ENCODE measurements at regions not wholly inside any gene's neighbourhood (a gene's known extent, or its start where the extent isn't known, plus 50 kb on each side); places are given as distances from the start of the nearest gene placed in this dataset.

GRCh38 chrX:146154191-146154590, 336.6 kb downstream of the SLITRK2 start:
- no peak for DNase-seq

DNA sequence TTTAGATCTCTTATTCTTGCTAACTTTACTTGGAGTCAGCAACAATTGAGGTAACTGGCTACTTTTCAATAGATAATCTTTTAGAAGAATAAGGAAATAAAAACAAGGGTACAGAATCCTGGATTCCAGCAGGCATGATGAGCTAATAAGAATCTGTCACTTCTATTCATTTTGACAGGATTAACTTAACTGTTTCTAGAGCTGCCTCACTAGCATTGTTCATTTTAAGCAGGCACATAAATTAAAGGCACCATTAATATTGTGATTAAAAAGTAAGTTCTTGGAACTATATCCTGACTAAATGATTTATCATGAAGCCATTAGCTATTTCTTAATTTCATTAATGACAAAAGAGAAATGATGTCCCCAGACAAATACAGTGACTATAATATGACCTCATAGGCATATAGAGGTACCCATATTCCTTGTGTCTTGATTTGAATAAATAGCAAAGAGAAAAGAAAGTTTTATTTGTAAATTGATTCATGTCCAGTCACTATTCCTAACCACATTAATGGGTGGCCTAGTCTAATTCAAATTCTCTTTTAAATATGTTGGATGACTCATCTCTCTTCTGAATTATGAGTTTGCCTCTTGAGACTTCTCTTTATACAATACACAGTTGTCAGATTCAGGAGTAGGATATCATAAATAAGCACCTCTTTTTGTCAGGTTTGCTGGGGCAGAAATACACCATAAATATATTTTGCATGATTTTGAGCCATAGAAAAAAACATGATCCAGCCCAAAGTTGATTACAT, 343.0 kb downstream of the SLITRK2 start:
- DNase-seq: no peak

DNA sequence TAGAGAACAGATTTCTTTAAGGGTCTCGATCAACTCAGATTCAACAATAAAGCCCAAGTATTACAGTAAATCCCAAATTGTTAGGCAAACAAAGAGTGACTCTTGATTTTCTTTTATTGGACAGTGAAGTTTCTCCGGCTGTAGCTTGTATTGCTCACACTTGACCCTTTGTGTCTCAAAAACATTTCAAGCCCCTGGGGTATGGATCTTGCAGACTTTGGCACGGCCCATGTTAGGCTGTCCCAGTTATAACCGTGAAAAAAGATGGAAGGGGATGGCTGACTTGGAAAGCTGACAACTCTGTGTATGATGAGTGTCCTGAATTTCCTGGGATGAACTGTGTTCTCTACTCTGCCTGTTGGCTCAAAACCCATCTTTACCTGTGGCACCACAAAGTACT, 356.1 kb downstream of the SLITRK2 start:
- DNase-seq: no peak

GRCh38 chrX:146181858-146182257, 364.2 kb downstream of the SLITRK2 start:
- no peak for DNase-seq

DNA sequence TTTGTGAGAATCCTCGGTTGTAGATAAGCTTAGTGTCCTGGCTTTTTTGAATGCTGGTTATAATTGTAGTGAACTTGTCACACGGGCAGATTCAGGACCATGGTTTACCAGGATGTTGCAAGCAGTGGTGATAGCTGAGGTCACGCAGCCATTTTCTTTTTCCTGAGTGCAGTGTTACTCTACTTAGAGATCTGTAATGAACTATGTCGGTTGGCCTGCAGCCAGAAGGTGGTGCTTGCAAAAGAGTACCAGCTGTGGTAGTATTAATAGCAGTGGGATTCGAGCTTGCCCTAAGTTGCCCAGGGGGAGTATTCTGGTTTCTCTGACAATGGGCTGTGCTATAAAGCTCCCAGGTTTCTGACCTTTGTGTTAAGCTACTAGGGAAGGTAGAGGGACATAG, 368.9 kb downstream of the SLITRK2 start:
- no peak for DNase-seq

- no peak for DNase-seq
These were observed 371.7 kb downstream of the SLITRK2 start for GRCh38 chrX:146189371-146189770.

- no peak for DNase-seq
These were observed 391.2 kb downstream of the SLITRK2 start for GRCh38 chrX:146208821-146209220.

DNA sequence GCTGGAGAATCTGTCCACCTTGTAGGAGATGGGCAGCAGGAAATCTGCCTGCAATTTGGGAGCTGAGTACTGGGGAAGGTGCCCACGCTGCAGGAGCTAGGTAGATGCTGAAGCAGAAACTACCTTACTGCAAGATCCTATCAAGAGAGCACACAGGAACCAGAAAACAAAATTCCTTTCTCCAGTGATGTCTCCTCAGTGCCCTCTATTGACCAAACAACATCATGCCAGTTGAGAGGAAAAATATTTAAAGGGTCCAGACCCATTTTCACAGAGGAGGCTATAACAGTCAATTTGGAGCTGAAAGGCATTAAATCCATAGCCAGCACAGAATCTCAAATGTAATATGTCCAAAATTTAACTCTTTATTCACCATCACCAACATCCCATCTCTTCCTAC, 406.8 kb downstream of the SLITRK2 start:
- no peak for DNase-seq

DNA sequence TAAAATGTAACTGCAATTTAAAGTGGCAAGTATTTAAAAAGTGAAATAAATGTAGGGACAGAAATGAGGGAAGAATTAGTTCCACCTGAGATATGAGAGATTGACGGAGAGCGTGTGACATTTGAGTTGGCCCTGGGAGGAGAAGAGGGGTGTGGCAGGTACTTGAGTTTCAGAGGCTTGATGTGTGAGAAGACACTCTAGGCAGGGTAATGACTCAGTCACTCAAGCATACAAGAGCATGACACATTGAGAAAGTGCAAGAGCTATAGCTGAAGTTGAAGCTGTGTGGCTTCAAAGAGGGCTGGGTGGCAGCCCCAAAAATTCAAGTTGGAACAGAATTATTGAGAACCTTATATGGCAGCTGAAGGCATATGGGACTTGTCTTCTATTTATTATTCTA, 420.5 kb downstream of the SLITRK2 start:
- no peak for DNase-seq

GRCh38 chrX:146241902-146242301, 424.3 kb downstream of the SLITRK2 start:
- DNase-seq: no peak

DNA sequence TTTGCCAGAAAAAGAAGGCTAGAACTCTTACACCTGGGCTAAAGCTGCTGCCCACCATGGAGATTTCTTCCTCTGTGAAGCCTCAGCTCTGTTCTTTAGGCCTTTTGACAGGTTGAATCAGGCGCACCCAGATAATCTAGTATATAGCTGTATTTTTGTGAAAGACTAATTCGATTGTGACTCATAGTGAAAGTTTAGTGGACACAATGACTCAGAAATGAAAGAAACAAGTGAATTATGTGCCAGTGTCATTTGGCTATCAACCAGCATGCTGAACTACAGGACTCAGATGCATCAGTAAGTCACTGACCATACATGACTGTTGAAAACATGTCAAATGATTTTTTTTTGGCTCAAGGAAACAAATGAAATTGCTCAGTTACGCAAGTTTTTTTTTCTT, 425.4 kb downstream of the SLITRK2 start:
- DNase-seq: no peak

- no peak for DNase-seq
These were observed 441.6 kb downstream of the SLITRK2 start for GRCh38 chrX:146259207-146259606.

DNA sequence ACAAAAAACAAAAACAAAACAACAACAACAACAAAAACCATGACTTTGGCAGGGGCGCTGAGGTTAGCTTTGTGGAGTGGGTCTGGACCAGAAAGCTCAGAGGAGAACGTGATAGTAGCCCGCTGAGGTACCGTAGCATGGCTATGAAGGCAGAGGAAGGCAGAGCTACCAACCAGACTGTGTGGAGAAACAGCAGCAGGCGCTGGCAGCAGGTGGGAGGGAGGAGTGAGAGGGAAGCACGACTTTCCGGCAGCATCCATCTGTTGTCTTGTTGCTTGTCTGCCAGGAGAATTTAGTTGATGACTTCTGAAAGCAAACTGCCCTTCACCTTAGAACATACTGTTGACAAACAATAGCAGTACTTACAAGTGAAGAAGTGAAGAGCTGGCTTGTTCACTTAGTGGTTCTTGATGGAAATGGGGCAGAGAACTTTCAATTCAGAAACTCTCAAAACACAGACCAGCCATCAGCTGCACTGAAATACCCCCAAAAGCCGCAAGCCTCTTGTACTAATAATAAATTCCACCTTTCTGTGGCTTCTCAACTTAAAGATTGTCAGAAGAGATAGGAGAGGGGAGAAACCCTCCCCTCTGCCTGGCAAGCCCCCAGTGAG, 447.2 kb downstream of the SLITRK2 start:
- DNase-seq: no peak

GRCh38 chrX:146278381-146278780, 460.8 kb downstream of the SLITRK2 start:
- no peak for DNase-seq

All from hippocampal formation (tissue), 2 donors.